Esophagus muscularis mucosa (tissue), 4 donors: ENCODE measurements at regions not wholly inside any gene's neighbourhood (a gene's known extent, or its start where the extent isn't known, plus 50 kb on each side); places are given as distances from the start of the nearest gene placed in this dataset.

Experiments used
- EP300 ChIP-seq: sonication (generic); formaldehyde crosslinking; IDR thresholded peaks from one replicate; pipeline ENCODE4 v1.6.1; 2017; ENCODE audit warnings: antibody characterized with exemption
- POLR2A ChIP-seq: fragments of 450-650 bp; IDR thresholded peaks from one replicate; pipeline ENCODE4 v1.6.1; 2017; ENCODE audit warnings: antibody characterized with exemption, moderate library complexity, mild to moderate bottlenecking, low read depth
- POLR2AphosphoS5 ChIP-seq, 2 donors: sonication (generic); formaldehyde crosslinking; IDR thresholded peaks; one replicate each; pipeline ENCODE4 v1.6.1; 2017; ENCODE audit warnings: antibody characterized with exemption in 2 of 2
- TF ChIP-seq, protein P1 (sequence below), 3 experiments: fragments of 200-600 bp in 2 of 3; fragments of 450-650 bp in 1 of 3; sonication (generic) in 2 of 3; IDR thresholded peaks; one replicate each; pipeline ENCODE4 v1.5.1; 2017 to 2019; ENCODE audit warnings: antibody characterized with exemption in 3 of 3, mild to moderate bottlenecking in 2 of 3, moderate library complexity in 1 of 3

DNA sequence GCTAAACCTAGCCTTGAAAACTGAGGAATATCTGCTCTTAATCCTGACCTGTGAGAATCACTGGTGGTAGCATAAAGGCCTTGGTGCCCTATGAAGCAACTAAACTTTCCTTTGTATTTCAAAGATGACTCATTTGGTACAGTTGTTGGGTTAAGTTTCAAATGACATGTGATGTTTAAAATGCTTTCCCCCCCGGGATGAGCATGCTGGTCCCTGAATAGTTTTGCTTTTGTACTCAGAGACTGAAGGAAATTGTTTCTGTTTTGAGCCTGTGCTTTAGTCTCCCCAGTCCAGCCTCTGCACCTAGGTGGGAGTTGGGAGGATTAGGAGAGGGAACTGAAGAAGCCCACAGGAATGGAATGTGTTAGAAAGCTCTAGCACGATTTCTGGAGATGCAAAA is 258.9 kb upstream of the NPY start:
- TF ChIP-seq, protein P1, sequence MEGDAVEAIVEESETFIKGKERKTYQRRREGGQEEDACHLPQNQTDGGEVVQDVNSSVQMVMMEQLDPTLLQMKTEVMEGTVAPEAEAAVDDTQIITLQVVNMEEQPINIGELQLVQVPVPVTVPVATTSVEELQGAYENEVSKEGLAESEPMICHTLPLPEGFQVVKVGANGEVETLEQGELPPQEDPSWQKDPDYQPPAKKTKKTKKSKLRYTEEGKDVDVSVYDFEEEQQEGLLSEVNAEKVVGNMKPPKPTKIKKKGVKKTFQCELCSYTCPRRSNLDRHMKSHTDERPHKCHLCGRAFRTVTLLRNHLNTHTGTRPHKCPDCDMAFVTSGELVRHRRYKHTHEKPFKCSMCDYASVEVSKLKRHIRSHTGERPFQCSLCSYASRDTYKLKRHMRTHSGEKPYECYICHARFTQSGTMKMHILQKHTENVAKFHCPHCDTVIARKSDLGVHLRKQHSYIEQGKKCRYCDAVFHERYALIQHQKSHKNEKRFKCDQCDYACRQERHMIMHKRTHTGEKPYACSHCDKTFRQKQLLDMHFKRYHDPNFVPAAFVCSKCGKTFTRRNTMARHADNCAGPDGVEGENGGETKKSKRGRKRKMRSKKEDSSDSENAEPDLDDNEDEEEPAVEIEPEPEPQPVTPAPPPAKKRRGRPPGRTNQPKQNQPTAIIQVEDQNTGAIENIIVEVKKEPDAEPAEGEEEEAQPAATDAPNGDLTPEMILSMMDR (IDR thresholded peaks at IDR 0.05), result no peak
- no peak for TF ChIP-seq POLR2A
- TF ChIP-seq POLR2AphosphoS5 (IDR thresholded peaks at IDR 0.05), result no peak
- TF ChIP-seq EP300, result no peak
